SK-N-SH treated with all-trans-retinoic acid at 6 μM for 48 hours (cell line): ENCODE measurements at regions not wholly inside any gene's neighbourhood (a gene's known extent, or its start where the extent isn't known, plus 50 kb on each side); places are given as distances from the start of the nearest gene placed in this dataset.

Experiments used
- ARNTL ChIP-seq: fragments of 450-650 bp; formaldehyde crosslinking; IDR thresholded peaks from 2 replicates; pipeline ENCODE4 v1.5.0; 2020; ENCODE audit warnings: low read depth, mild to moderate bottlenecking, moderate library complexity, borderline replicate concordance
- CREB5 ChIP-seq: fragments of 250-450 bp; sonication (Bioruptor Pico); IDR thresholded peaks from 2 replicates; pipeline ENCODE4 v1.5.1; 2020; ENCODE audit warnings: low read depth, mild to moderate bottlenecking, moderate library complexity
- CSDC2 ChIP-seq: fragments of 250-450 bp; sonication (Bioruptor Pico); IDR thresholded peaks from 2 replicates; pipeline ENCODE4 v1.5.0; 2020; ENCODE audit warnings: mild to moderate bottlenecking, moderate library complexity
- CSRNP3 ChIP-seq: fragments of 250-450 bp; sonication (Bioruptor Pico); IDR thresholded peaks from 2 replicates; pipeline ENCODE4 v1.5.1; 2021; ENCODE audit warnings: mild to moderate bottlenecking, moderate library complexity
- OSR1 ChIP-seq: fragments of 250-450 bp; sonication (Bioruptor Pico); IDR thresholded peaks from 2 replicates; pipeline ENCODE4 v1.8.0; 2022; ENCODE audit warnings: moderate library complexity, mild to moderate bottlenecking, inconsistent platforms
- PATZ1 ChIP-seq: fragments of 250-450 bp; sonication (Bioruptor Pico); IDR thresholded peaks from 2 replicates; pipeline ENCODE4 v1.8.0; 2020; ENCODE audit warnings: mild to moderate bottlenecking, moderate library complexity, borderline replicate concordance
- PPARA ChIP-seq: fragments of 250-450 bp; sonication (Bioruptor Pico); IDR thresholded peaks from 2 replicates; pipeline ENCODE4 v1.5.0; 2020; ENCODE audit warnings: mild to moderate bottlenecking, borderline replicate concordance
- SNAI2 ChIP-seq: fragments of 250-450 bp; sonication (Bioruptor Pico); IDR thresholded peaks from 2 replicates; pipeline ENCODE4 v1.5.0; 2020; ENCODE audit warnings: mild to moderate bottlenecking, moderate library complexity
- TCF4 ChIP-seq: fragments of 250-450 bp; sonication (Bioruptor Pico); IDR thresholded peaks from 2 replicates; pipeline ENCODE4 v1.8.0; 2021; ENCODE audit warnings: mild to moderate bottlenecking, moderate library complexity, borderline replicate concordance
- TSHZ2 ChIP-seq: fragments of 250-450 bp; sonication (Bioruptor Pico); IDR thresholded peaks from 2 replicates; pipeline ENCODE4 v1.5.0; 2020; ENCODE audit warnings: mild to moderate bottlenecking, moderate library complexity
- ZC3H10 ChIP-seq: fragments of 250-450 bp; sonication (Bioruptor Pico); IDR thresholded peaks from 2 replicates; pipeline ENCODE4 v1.5.1; 2021; ENCODE audit warnings: mild to moderate bottlenecking, moderate library complexity
- ZFP3 ChIP-seq: fragments of 250-450 bp; sonication (Bioruptor Pico); IDR thresholded peaks from 2 replicates; pipeline ENCODE4 v1.5.0; 2020; ENCODE audit warnings: mild to moderate bottlenecking, moderate library complexity
- ZNF70 ChIP-seq: fragments of 450-650 bp; formaldehyde crosslinking; IDR thresholded peaks from 2 replicates; pipeline ENCODE4 v1.5.0; 2020; ENCODE audit warnings: mild to moderate bottlenecking, moderate library complexity
- ZNF8 ChIP-seq: fragments of 450-650 bp; formaldehyde crosslinking; IDR thresholded peaks from 2 replicates; pipeline ENCODE4 v1.5.0; 2020; ENCODE audit warnings: mild to moderate bottlenecking, moderate library complexity

- TF ChIP-seq SNAI2 (CRISPR knock-in tag) (no peak), TSHZ2 (CRISPR knock-in tag) (no peak), TCF4 (no peak), ZC3H10 (CRISPR knock-in tag) (no peak), PATZ1 (no peak), ARNTL (no peak), CREB5 (CRISPR knock-in tag) (no peak), PPARA (no peak), OSR1 (CRISPR knock-in tag) (no peak), ZNF8 (CRISPR knock-in tag) (no peak), CSRNP3 (CRISPR knock-in tag) (no peak), ZFP3 (no peak), ZNF70 (CRISPR knock-in tag) (no peak), CSDC2 (CRISPR knock-in tag) (no peak)
Measured at GRCh38 chr2:120670771-120671480, 64.7 kb upstream of the GLI2 start.
